GM18520 (cell line): ENCODE measurements at regions not wholly inside any gene's neighbourhood (a gene's known extent, or its start where the extent isn't known, plus 50 kb on each side); places are given as distances from the start of the nearest gene placed in this dataset.

Experiments used
- ATAC-seq: cut with Tn5 transposase; IDR thresholded peaks from one replicate; pipeline ENCODE4 v1.9.1; 2021; ENCODE audit not compliant: unreplicated experiment

- no peak for ATAC-seq
Measured at GRCh38 chr6:43985329-43985728, 141.9 kb downstream of the MRPL14 start.

GRCh38 chr6:43984442-43985321, 142.6 kb downstream of the MRPL14 start:
- no peak for ATAC-seq

DNA sequence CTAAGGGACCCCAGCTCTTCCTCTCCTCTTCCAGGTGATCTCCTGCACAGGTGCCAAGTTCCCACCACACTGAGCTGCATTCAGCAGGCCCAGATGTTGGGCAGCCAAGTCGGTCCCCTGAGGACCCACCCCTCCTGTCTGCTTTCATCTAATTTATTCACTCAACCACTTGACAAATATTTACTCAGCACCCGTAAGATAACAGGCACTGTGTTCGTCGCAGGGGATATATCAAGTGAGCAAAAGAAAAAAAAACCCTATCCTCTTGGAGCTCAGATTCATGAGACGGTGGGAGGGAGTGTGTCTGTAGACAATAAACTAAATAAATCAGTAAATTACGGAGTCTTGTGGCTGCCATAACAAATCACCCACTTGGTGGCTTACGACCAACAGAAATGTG, 143.6 kb downstream of the MRPL14 start:
- no peak for ATAC-seq

DNA sequence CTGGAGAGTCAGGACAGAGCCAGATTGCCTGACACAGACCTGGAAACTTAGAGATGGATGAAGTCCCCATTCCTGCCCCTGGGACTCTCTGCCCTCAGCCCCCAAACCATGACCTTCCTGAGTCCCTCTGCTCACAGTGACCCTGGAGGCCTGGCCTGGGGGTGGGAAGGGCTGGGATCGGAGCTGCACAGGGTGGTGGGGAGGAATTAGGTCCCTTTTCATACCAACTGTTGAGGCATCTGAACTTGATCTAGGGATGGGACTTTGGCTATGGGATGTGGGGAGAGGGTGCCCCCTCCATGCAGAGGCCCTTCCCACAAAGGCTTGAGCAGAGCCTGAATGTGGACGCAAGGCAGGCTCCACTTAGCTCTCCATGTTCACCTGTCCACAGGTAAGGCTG, 144.1 kb downstream of the MRPL14 start:
- no peak for ATAC-seq

DNA sequence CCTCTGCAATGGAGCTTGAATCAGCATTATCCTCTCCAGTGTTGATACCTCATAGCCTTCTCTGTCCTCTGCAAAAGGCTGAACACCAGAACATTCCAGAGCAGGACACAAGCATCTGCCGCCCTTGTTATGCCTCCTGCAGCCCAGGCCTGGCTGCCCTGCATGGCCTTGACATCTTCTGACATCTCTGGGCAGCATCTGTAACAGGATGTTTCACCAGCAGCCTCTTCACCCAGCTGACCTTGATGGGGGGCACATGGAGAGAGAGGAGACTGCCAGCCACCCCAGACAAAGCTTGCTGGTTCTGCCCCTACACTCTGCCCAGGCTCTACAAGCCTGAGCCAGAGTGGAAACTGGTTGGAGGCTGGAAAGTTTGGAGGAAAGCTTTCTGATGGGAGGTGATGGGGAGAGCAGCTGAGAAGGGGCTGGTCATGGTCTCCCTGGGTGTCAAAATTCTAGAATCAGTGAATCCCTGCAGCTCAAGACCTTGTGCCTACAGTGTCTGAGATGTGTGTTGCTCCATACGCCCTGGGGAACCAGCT, 145.1 kb downstream of the MRPL14 start:
- ATAC-seq, result no peak

DNA sequence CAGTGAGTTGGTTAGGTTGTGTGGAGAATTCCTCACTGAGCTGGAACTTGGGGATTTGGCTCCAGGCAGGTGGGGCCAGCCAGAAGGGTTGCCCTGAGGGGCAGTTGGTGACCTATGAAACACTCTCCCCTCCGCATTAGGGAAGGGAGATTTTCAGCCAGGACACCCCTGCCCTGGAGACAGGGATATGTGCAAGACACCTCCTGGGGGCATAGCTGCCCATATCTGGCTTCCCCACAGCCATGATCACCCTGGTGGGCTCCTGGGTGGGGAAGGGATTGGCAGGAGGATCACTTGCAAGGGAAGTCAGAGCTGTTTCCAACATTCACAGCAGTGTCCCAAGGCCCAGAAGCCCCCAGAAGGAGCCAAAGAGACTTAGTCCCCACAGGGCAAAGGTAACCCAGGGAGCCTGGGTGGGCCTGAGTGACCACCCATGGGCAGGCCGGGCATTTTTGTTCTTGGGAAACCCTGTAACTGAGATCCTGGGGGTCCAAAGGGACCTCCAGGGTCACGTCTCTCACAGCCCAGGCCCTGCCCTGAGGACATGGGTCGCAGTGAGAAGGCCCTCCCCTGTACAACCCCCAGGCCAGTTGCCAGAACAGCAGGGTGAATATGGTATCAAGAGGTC, 145.8 kb downstream of the MRPL14 start:
- no peak for ATAC-seq

DNA sequence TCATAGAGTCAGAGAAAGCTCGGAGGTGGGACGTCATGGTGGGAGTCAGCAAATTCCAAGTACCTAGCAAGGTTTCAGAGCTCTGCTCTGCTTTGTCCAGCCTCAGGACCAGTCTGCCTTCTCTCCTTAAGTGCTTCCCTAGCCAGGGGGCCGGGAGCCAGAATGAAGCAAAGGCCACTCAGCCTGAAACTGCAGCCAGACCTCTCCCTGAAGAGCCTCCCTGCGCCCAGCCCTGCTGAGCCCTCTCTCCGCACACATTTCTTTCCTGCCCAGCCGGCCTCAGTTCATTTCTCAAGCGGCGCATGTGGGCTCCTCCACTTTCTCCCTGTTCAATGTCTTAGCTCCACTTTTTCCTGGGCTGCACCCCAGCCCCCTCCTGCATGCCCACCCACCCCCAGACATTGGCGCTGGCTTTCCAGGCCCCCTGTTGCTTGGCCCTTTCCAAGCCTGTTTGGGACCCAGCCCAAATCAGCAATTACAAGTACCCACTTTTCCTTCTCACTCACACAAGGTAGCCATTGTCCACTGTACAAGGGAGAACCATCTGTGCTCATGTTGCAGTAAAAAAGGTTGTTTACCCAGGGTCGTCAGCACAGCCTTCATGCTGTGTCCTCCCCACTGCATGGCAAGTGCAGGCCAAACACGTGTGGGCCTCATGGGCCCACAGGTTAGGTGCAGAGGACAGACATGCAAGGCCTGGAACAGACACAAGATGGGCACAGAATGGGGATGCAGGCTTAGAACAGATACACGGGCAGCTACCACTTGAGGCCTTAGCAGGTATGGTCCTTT, 147.1 kb downstream of the MRPL14 start:
- no peak for ATAC-seq

- no peak for ATAC-seq
Measured at GRCh38 chr6:43979525-43979924, 147.7 kb downstream of the MRPL14 start.

GRCh38 chr6:43978473-43979346, 148.5 kb downstream of the MRPL14 start:
- ATAC-seq, result no peak

GRCh38 chr6:43977404-43978111, 149.7 kb downstream of the MRPL14 start:
- ATAC-seq, result peak; percentile 61

DNA sequence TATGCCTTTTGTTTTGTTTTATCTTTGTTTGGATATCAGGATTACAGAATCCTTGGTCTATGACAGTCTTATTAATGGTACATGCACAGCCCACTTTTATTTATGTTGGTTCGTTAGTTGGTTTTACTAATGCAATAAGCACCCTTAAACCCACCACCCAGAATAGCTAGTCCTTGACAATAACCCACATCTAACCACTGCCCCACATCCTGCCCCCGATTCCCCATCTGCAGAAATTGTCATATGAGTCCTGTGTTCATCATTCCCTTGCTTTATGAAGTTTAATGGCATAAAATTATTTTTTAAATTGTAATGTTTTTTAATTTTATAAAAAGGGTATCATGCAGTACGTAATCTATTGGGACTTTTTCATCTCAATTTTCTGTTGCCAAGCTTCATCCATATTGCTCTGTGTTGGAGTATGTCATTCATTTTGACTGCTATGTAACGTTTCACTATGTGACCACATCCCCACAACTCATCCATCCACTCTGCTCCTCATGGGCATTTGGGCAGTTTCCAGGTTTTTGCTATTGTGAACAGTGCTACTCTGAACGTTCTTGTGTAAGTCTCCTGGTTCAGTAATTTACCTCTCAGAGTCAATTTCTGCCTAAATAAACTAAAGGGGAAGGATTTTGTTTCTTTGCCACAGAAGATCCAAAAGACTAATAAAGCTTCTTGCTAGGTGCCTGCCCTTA, 150.4 kb downstream of the MRPL14 start:
- no peak for ATAC-seq

DNA sequence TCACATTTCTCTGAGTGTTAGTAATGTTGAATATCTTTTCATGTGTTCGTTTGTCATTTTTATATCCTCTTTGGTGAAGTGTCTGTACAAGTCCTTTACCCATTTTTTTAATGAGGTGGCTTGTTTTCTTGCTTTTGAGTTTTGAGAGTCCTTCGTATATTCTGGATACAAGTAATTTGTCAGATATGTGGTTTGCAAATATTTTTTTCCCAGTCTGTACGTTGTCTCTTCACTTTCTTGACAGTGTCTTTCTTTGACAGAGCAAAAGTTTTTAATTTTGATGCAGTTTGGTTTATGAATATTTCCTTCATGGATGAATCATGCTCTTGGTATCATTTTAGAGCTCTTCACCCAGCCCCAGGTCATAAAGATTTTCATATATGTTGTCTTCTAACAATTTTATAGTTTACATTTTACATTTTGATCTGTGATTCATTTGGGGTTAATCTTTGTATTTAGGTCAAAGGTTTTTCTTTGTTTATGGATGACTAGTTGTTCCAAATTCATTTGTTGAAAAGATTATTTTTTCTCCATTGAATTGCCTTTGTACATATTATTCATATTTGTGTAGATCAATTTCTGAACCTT, 152.5 kb downstream of the MRPL14 start:
- no peak for ATAC-seq

DNA sequence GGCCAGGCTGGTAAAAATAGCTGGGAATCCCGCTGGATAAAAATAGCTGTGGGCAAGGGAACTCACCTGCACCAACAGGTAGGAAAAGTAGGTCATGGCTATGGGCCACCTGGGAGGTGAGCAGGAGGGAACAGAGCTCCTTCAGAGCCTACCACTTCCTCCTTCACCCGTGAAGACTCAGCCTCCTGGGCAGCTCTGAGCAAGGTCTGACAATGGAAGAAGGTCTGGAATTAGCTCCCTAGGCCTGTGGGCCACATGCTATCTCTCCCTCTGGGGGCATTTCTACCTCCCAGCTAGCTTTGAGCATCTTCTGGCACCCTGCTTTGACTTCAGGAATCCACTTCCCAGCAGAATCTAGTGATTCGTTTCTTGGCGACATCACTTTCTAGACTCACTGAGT, 153.9 kb downstream of the MRPL14 start:
- no peak for ATAC-seq

DNA sequence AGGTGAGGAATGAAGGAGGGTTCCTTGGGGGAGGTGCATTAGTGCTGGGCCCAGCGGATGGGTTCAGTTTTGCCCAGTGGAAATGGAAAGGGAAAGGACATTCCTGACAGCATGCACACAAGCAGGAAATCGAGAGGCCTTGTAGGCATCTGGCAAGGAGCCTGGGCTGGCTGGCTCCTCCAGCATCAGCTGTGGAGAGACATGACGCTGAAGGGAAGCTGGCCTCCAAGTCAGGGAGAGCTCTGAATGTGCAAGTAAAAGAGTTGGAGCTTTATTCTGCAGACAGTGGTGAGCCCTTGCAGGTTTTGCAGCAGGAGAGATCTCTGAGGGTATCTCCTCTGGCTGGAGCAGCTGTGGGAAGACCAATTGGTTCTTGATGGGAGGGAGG, 154.3 kb downstream of the MRPL14 start:
- ATAC-seq, result no peak

DNA sequence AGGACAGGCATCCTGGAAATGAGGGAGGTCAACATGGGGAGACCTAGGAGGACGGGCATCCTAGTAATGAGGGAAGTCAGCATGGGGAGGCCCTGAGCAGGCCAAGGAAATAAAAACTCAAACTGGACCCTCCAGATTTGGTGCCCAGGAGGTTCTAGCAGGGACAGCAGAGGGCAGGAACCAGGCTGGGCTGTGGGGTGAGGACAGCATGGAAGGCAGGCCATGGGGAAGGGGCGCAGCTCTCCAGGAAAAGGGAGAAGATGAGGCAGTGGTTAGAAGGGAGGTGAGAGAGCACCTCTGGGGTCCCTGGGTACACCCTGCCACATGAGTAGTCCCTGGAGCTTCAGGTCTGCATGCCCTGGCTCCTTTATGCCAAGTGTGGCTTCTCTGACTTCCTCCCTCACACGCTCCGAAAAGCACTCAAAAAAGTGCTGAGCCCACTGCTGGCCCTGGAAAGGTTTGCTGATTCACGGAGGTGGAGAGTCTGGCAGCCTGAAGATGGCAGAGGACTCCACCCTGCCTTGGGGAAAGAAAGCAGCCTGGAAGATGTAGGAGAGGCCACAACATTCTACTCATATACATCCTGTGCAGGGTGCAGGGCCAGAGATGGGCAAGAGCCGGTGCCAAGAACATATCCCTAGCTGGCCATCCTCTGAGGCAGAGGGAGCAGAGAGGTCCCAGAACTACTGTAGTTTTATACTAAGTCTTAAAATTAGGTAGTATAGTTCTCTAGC, 154.9 kb downstream of the MRPL14 start:
- ATAC-seq, result no peak

- ATAC-seq, result no peak
Measured at GRCh38 chr6:43971776-43972126, 155.5 kb downstream of the MRPL14 start.

DNA sequence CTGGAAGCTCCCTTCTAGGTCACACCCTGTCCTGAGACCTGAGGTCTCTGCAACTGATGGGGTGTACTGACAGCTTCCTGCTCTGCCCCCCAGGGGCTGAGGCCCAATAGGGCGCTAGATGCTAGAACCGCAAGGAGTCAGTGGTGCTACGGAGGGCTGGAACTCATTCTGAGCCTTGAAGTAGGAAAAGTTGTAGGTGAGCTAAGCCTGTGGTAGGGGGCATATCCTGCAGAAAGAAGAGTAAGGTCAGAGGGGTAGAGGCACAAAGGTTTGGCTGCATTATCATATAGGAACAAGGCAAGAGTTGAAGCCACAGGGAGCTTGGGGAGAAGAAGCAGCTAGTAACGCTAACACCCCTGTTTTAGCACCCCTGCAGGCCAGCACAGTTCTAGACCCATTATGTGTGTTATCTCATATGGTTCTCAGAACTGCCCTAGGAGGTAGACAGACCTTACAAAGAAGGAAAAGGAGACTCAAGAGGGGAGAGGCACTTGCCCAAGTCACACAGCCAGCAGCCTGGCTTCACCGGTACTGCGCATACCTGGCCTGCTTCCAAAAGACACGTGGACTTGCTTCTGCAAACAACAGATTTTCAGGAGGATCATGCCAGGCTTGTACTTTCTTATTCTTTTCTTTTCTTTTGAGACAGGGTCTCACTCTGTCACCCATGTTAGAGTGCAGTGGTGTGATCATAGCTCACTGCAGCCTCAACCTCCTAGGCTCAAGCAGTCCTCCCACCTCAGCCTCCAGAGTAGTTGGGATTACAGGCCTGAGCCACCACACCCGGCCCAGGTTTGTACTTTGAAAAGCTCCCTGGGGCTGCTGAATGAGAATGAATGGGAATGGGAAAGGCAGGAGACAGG, 156.1 kb downstream of the MRPL14 start:
- no peak for ATAC-seq
